GM12864 (cell line): ENCODE measurements at regions not wholly inside any gene's neighbourhood (a gene's known extent, or its start where the extent isn't known, plus 50 kb on each side); places are given as distances from the start of the nearest gene placed in this dataset.

Experiments
- DNase-seq: peaks from one replicate; pipeline ENCODE4 v3.0.0-alpha.2; 2011; ENCODE audit warnings: low read depth
- H3K4me3 ChIP-seq: 2 replicates; pipeline ENCODE4 v1.5.1; 2011; ENCODE audit warnings: mild to moderate bottlenecking, low read depth, low read length, control low read depth
- CTCF ChIP-seq: IDR thresholded peaks from 2 replicates; pipeline ENCODE4 v1.5.1; 2011; ENCODE audit warnings: low read depth, mild to moderate bottlenecking, moderate library complexity, low read length, control low read depth, inconsistent platforms; ENCODE audit errors: missing control alignments

GRCh38 chr4:124803026-124803425 lies 90.5 kb upstream of the ANKRD50 start:
- no peak for TF ChIP-seq CTCF
- H3K4me3 ChIP-seq = no peak overlapping the region
- DNase-seq = no peak

GRCh38 chr4:124797223-124797622 lies 84.7 kb upstream of the ANKRD50 start:
- TF ChIP-seq CTCF = no peak
- H3K4me3 ChIP-seq = no peak overlapping the region
- no peak for DNase-seq

GRCh38 chr4:124790471-124790870 lies 77.9 kb upstream of the ANKRD50 start:
- no peak overlapping the region for H3K4me3 ChIP-seq
- DNase-seq = no peak
- no peak for TF ChIP-seq CTCF

DNA sequence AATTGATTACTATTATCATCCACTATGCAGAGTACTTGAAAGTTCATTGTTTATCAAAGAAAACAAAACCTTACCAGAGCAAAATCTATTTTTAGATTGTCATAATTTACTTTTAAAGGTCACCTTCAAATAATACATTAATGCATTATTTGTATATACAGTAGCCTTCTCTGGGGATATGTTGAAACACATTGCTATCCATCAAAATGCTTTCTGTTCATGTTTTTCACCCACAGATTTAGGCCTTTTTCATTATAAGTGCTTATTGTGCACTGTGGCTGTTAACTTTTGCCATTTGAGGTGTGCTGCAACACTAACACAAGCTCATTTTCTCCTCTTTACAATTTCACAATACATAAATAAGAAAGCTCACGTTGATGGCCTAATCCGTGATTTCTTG lies 74.1 kb upstream of the ANKRD50 start:
- no peak overlapping the region for H3K4me3 ChIP-seq
- DNase-seq = no peak
- no peak for TF ChIP-seq CTCF

DNA sequence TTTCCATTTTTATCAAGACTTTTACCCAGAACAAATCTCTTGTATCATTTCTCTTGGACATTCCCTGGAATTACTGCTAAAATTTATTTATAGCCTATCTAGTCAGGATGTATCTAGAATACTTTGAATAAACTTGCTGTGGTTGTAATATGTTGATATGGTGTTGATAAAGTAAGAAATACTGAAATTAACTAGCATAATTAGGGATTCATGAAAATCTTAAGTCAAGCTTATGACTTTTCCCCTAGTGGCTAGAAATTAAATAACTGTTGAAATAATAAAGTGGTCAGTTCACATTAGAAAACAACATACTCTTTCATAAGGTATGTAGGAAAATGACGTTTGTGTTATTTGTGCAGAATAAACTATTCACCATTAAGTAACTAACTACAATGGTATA lies 73.1 kb upstream of the ANKRD50 start:
- no peak for TF ChIP-seq CTCF
- DNase-seq = no peak
- H3K4me3 ChIP-seq = no peak overlapping the region

DNA sequence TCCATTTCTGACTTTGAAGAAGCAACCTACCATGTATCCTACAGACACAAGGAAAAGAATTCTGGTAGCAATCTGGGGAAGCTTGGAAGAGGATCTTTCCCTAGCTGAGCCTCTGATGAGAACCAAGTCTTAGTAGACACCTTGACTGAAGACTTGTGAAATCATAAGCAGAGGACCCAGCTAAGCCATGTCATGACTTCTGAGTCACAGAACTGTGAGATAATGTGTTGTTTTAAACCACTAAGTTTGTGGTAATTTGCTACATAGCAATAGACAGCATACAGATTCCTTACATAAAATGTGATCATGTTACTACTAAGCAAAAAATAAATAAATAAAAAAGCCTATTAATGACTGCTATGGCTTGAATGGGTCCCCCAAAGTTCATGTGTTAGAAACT lies 71.3 kb upstream of the ANKRD50 start:
- TF ChIP-seq CTCF = no peak
- no peak for DNase-seq
- no peak overlapping the region for H3K4me3 ChIP-seq

DNA sequence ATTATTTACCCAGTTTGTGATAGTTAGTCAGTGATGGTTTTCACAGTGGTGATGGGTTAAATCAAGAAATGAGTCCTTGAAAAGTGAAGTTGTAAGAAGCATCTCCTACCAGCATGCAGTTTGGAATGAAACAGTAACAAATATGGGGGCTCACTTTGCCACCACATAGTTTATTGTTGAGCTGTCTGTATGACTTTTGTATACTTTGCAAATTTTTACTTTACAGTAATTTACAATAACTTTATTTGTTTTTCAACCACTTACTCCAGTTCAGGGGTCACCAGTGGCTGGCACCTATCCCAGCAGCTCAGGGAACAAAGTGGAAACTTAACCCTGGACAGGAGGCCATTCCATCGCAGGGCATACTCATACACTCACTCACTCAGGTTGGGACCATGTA lies 64.5 kb upstream of the ANKRD50 start:
- no peak for DNase-seq
- TF ChIP-seq CTCF = no peak

More for the DNA sequence above, 64.5 kb upstream of the ANKRD50 start:
- H3K4me3 ChIP-seq = no peak overlapping the region
